ENCODE measurements at regions not wholly inside any gene's neighbourhood (a gene's known extent, or its start where the extent isn't known, plus 50 kb on each side); places are given as distances from the start of the nearest gene placed in this dataset.
"Not testable (repeated sequence)": the region's sequence is repeated elsewhere in the genome, so short reads cannot be mapped to it uniquely, and the experiment has no call there.

GRCh38 chr21:20207335-20207734, 790.9 kb upstream of the NCAM2 start:
- no peak for TF ChIP-seq CTCF (conservative IDR thresholded peaks at IDR 0.05; ENCODE audit: low read depth, low read length)
- H3K4me3 ChIP-seq (ENCODE audit: low read length) = no peak overlapping the region
- DNase-seq (ENCODE audit: low read depth) = no peak

- DNase-seq (ENCODE audit: low read depth) = no peak
- no peak for TF ChIP-seq CTCF (conservative IDR thresholded peaks at IDR 0.05; ENCODE audit: low read depth, low read length)
- H3K4me3 ChIP-seq (ENCODE audit: low read length) = no peak overlapping the region
These were observed 782.2 kb upstream of the NCAM2 start for GRCh38 chr21:20215959-20216358.

GRCh38 chr21:20220586-20220985, 777.6 kb upstream of the NCAM2 start:
- DNase-seq (ENCODE audit: low read depth) = no peak
- no peak for TF ChIP-seq CTCF (conservative IDR thresholded peaks at IDR 0.05; ENCODE audit: low read depth, low read length)
- no peak overlapping the region for H3K4me3 ChIP-seq (ENCODE audit: low read length)

- H3K4me3 ChIP-seq (ENCODE audit: low read length); DNase-seq (ENCODE audit: low read depth): not testable (repeated sequence)
These were observed 776.2 kb upstream of the NCAM2 start for GRCh38 chr21:20221981-20222380.

GRCh38 chr21:20236649-20237048, 761.6 kb upstream of the NCAM2 start:
- H3K4me3 ChIP-seq (ENCODE audit: low read length) = not testable (repeated sequence)

GRCh38 chr21:20249401-20249800, 748.8 kb upstream of the NCAM2 start:
- no peak for TF ChIP-seq CTCF (conservative IDR thresholded peaks at IDR 0.05; ENCODE audit: low read depth, low read length)
- H3K4me3 ChIP-seq (ENCODE audit: low read length) = no peak overlapping the region
- no peak for DNase-seq (ENCODE audit: low read depth)

More at GRCh38 chr21:20236649-20237048, 761.6 kb upstream of the NCAM2 start:
- DNase-seq (ENCODE audit: low read depth) = not testable (repeated sequence)

GRCh38 chr21:20250337-20250736, 747.9 kb upstream of the NCAM2 start:
- no peak for DNase-seq (ENCODE audit: low read depth)
- no peak for TF ChIP-seq CTCF (conservative IDR thresholded peaks at IDR 0.05; ENCODE audit: low read depth, low read length)
- no peak overlapping the region for H3K4me3 ChIP-seq (ENCODE audit: low read length)

- no peak for DNase-seq (ENCODE audit: low read depth)
- H3K4me3 ChIP-seq (ENCODE audit: low read length) = no peak overlapping the region
- TF ChIP-seq CTCF (conservative IDR thresholded peaks at IDR 0.05; ENCODE audit: low read depth, low read length) = no peak
These were observed 744.9 kb upstream of the NCAM2 start for GRCh38 chr21:20253261-20253660.
